Vagina (tissue), 2 donors: ENCODE measurements at regions not wholly inside any gene's neighbourhood (a gene's known extent, or its start where the extent isn't known, plus 50 kb on each side); places are given as distances from the start of the nearest gene placed in this dataset.
"Not testable (repeated sequence)": the region's sequence is repeated elsewhere in the genome, so short reads cannot be mapped to it uniquely, and the experiment has no call there.

Experiments used
- CTCF ChIP-seq, 3 experiments: fragments of 450-650 bp in 2 of 3; fragments of 200-600 bp in 1 of 3; sonication (generic) in 1 of 3; IDR thresholded peaks; one replicate each; pipeline ENCODE4 v1.5.1; 2017 to 2019; ENCODE audit warnings: antibody characterized with exemption in 3 of 3, mild to moderate bottlenecking in 2 of 3, moderate library complexity in 2 of 3
- POLR2AphosphoS5 ChIP-seq, 2 donors: sonication (generic); formaldehyde crosslinking; IDR thresholded peaks; one replicate each; pipeline ENCODE4 v1.9.0; 2017; ENCODE audit warnings: antibody characterized with exemption in 2 of 2, mild to moderate bottlenecking in 2 of 2, low read depth in 1 of 2; ENCODE audit not compliant: insufficient read depth in 1 of 2

- TF ChIP-seq CTCF (IDR thresholded peaks at IDR 0.05); POLR2AphosphoS5 (IDR thresholded peaks at IDR 0.05; ENCODE audit: insufficient read depth in 1 of 2, low read depth in 1 of 2): not testable (repeated sequence)
Measured at GRCh38 chr16:21359513-21359912, 81.4 kb upstream of the CRYM start.
